ENCODE measurements at regions not wholly inside any gene's neighbourhood (a gene's known extent, or its start where the extent isn't known, plus 50 kb on each side); places are given as distances from the start of the nearest gene placed in this dataset.
A peak's percentile ranks its signal among the peaks of the same experiment; 100 is the strongest.

DNA sequence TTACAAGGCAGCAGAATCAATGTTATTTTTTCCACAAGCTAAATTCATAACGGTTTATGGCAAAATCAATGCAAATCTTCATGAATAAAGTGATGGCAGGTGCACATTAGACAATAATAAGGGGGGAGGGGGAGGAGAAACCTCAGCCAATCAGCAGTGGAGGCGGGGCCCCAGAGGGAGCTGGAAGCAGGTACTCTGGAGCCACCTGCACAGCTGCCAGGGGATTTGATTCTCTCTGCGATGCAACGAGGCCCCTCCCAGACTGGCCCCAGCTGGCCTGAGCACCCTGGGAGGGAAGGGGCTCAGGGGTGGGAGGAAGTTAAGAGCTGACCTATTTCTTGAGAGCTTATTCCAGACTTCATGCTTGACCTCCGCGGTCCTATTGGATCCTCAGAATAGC lies 127.8 kb upstream of the IGSF21 start:
- no peak for DNase-seq (ENCODE audit: low read depth, low spot score)
- H3K9me3 ChIP-seq (ENCODE audit: low read depth, low read length): no peaks in the 10 kb centered on the region
- no peaks in the 10 kb centered on the region for H3K36me3 ChIP-seq (ENCODE audit: insufficient read depth, low read length)
- H3K27ac ChIP-seq: no peak overlapping the region
- H3K9ac ChIP-seq (ENCODE audit: insufficient read length): no peak overlapping the region
- no peak overlapping the region for H3K4me3 ChIP-seq
- TF ChIP-seq POLR2AphosphoS5 (IDR thresholded peaks at IDR 0.05; ENCODE audit: borderline replicate concordance, low read depth, low read length) (no peak), FOXP2 (optimal IDR thresholded peaks at IDR 0.05; ENCODE audit: control extremely low read depth, extremely low read length, insufficient read depth) (no peak), EZH2 (IDR thresholded peaks at IDR 0.05) (no peak)

DNA sequence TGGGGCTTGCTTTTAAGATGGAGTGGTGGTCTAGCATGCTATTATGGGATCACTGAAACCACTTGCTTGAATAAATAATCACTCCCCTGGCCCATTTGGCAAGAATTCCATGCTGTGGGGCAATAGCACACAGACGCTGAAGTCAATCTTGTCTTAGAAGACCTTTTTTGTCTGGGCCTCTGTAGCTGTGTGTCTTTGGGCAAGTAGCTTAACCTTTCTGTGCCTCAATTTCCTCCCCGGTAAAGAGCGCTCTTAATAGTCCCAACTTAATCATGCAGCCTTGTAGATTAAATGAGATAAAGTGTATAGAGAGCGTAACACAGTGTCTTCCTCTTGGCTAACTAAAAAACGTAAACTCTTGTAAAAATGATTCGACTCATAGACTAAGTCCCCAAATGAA lies 125.4 kb upstream of the IGSF21 start:
- DNase-seq (ENCODE audit: low read depth, low spot score): no peak
- H3K9me3 ChIP-seq (ENCODE audit: low read depth, low read length): no peaks in the 10 kb centered on the region
- no peak overlapping the region for H3K27ac ChIP-seq
- no peaks in the 10 kb centered on the region for H3K36me3 ChIP-seq (ENCODE audit: insufficient read depth, low read length)
- no peak overlapping the region for H3K4me3 ChIP-seq
- TF ChIP-seq EZH2 (IDR thresholded peaks at IDR 0.05) (no peak), FOXP2 (optimal IDR thresholded peaks at IDR 0.05; ENCODE audit: control extremely low read depth, extremely low read length, insufficient read depth) (no peak), POLR2AphosphoS5 (IDR thresholded peaks at IDR 0.05; ENCODE audit: borderline replicate concordance, low read depth, low read length) (no peak)
- H3K9ac ChIP-seq (ENCODE audit: insufficient read length): no peak overlapping the region

DNA sequence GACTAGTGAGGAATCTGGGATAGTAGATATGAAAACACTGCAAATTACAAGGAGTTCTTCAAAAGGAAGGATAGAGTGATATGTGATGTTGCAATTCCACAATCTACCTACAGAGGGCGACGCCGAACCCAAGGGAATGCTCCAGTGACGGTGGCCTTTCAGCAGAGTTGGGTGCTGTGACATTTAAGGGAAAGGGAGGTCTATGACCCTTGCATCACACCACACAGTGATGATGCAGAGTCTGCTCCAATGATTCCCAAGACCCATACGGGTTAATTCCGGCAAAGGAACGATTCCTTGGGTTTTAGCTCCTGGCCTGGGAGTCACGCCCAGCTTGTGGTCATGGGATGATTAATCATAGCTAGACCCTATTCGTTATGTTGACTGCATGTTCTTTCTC lies 123.0 kb upstream of the IGSF21 start:
- Histone ChIP-seq H3K36me3 (ENCODE audit: insufficient read depth, low read length) (no peaks in the 10 kb centered on the region), H3K9me3 (ENCODE audit: low read depth, low read length) (no peaks in the 10 kb centered on the region), H3K9ac (ENCODE audit: insufficient read length) (no peak overlapping the region), H3K27ac (no peak overlapping the region), H3K4me3 (no peak overlapping the region)
- DNase-seq (ENCODE audit: low read depth, low spot score): peak; percentile 12
- no peak for TF ChIP-seq EZH2 (IDR thresholded peaks at IDR 0.05)
- no peak for TF ChIP-seq FOXP2 (optimal IDR thresholded peaks at IDR 0.05; ENCODE audit: control extremely low read depth, extremely low read length, insufficient read depth)
- TF ChIP-seq POLR2AphosphoS5 (IDR thresholded peaks at IDR 0.05; ENCODE audit: borderline replicate concordance, low read depth, low read length): no peak

DNA sequence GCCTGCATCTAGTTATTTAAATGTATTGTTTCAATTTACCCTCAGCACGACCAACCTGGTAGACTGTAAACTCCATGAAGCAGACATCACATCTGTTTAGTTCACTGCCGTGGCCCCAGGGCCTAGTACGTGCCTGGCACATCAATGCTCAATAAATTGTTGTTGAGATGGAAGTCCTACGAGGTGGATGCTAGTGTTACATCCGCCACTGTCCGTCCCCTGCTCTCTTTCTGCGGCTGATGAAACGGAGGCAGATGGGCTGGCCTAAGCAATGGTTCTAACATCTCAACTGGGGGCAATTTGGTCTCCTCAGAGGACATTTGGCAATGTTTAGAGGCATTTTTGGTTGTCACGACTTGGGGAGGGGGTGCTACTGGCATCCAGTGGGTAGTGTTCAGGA lies 121.4 kb upstream of the IGSF21 start:
- no peak overlapping the region for H3K4me3 ChIP-seq
- H3K9me3 ChIP-seq (ENCODE audit: low read depth, low read length): no peaks in the 10 kb centered on the region
- no peaks in the 10 kb centered on the region for H3K36me3 ChIP-seq (ENCODE audit: insufficient read depth, low read length)
- no peak for TF ChIP-seq FOXP2 (optimal IDR thresholded peaks at IDR 0.05; ENCODE audit: control extremely low read depth, extremely low read length, insufficient read depth)
- TF ChIP-seq POLR2AphosphoS5 (IDR thresholded peaks at IDR 0.05; ENCODE audit: borderline replicate concordance, low read depth, low read length): no peak
- TF ChIP-seq EZH2 (IDR thresholded peaks at IDR 0.05): no peak
- no peak overlapping the region for H3K27ac ChIP-seq
- no peak overlapping the region for H3K9ac ChIP-seq (ENCODE audit: insufficient read length)
- no peak for DNase-seq (ENCODE audit: low read depth, low spot score)

DNA sequence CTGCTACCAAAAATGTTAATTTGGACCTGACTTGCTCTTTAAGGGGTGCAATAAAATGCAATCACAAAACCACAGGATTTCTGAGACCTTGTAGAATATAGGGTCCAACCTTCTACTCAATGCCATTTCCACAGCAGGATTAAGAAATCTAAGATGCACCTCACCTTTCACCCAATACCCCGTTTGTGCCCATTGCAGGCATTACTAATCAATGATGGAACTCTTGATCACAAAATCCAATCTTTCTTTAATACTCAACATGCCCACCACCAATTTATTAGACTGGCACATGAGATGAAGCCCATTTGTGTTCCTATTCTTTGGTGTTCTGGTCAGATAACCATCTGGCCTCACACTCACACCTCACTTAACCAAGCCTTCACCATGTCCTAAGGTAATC lies 117.2 kb upstream of the IGSF21 start:
- H3K36me3 ChIP-seq (ENCODE audit: insufficient read depth, low read length): no peaks in the 10 kb centered on the region
- H3K9me3 ChIP-seq (ENCODE audit: low read depth, low read length): no peaks in the 10 kb centered on the region
- TF ChIP-seq EZH2 (IDR thresholded peaks at IDR 0.05): no peak
- no peak for TF ChIP-seq FOXP2 (optimal IDR thresholded peaks at IDR 0.05; ENCODE audit: control extremely low read depth, extremely low read length, insufficient read depth)
- no peak for TF ChIP-seq POLR2AphosphoS5 (IDR thresholded peaks at IDR 0.05; ENCODE audit: borderline replicate concordance, low read depth, low read length)
- no peak overlapping the region for H3K27ac ChIP-seq
- DNase-seq (ENCODE audit: low read depth, low spot score): no peak
- H3K4me3 ChIP-seq: no peak overlapping the region
- H3K9ac ChIP-seq (ENCODE audit: insufficient read length): no peak overlapping the region

DNA sequence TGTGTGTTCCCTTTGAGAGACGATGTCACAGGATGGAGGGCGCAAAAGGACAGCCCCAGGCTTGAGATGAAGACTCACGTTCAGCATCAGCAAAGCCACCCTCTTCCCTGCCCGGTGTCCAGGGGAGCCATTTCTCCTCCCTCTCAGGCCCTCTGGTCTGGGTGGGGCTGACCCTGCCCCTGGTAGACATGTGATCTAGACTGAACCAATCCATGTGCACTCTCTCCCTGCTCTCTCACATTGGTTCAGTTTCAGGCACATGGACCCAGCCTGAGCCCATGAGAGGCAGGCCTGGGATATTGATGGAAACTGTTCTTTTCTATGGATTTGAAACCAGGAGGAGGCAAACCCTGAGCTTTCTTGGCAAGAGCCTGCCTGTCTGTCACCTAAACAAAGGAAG lies 115.6 kb upstream of the IGSF21 start:
- Histone ChIP-seq H3K9me3 (ENCODE audit: low read depth, low read length) (no peaks in the 10 kb centered on the region), H3K4me3 (no peak overlapping the region), H3K27ac (no peak overlapping the region), H3K9ac (ENCODE audit: insufficient read length) (no peak overlapping the region), H3K36me3 (ENCODE audit: insufficient read depth, low read length) (no peaks in the 10 kb centered on the region)
- TF ChIP-seq FOXP2 (optimal IDR thresholded peaks at IDR 0.05; ENCODE audit: control extremely low read depth, extremely low read length, insufficient read depth) (no peak), POLR2AphosphoS5 (IDR thresholded peaks at IDR 0.05; ENCODE audit: borderline replicate concordance, low read depth, low read length) (no peak), EZH2 (IDR thresholded peaks at IDR 0.05) (no peak)
- DNase-seq (ENCODE audit: low read depth, low spot score): no peak

DNA sequence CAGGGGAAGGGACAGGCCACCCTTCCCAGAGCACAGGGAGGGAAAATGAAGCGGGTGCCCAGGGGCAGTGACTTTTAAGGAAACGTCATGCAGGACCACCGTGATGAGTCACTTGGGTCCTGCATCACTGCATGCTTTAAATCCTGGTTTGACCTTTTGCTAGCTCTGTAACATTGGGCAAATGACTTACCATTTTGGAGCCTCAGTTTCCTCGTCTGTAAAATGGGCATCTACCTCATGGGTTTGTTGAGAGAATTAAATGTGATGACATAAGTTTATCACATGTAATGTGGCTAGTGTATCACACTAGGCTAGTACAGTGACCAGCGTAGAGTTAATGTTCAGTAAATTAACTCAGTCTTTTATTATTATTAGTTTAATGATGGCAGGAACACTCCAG lies 114.8 kb upstream of the IGSF21 start:
- Histone ChIP-seq H3K27ac (no peak overlapping the region), H3K36me3 (ENCODE audit: insufficient read depth, low read length) (no peaks in the 10 kb centered on the region), H3K9me3 (ENCODE audit: low read depth, low read length) (no peaks in the 10 kb centered on the region), H3K9ac (ENCODE audit: insufficient read length) (no peak overlapping the region), H3K4me3 (no peak overlapping the region)
- DNase-seq (ENCODE audit: low read depth, low spot score): no peak
- TF ChIP-seq POLR2AphosphoS5 (IDR thresholded peaks at IDR 0.05; ENCODE audit: borderline replicate concordance, low read depth, low read length) (no peak), FOXP2 (optimal IDR thresholded peaks at IDR 0.05; ENCODE audit: control extremely low read depth, extremely low read length, insufficient read depth) (no peak), EZH2 (IDR thresholded peaks at IDR 0.05) (no peak)

DNA sequence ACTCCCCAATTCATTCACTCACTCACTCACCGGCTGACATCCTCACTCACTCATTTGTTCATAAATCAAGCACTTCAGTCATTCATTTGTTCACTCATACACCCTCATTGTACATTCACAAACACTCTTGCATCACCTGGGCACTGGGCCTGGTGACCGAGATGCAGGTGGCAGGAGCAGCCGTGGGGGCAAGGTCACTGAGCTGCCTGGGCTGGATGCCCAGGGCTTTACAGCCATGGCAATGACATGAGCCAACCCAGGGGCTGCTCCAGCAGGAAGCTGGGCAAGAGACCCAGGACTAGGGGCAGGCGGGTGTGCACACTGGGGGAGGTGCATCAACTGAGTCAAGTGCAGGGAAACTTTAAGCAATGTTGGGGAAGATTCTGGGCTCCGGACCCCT lies 113.6 kb upstream of the IGSF21 start:
- no peak for TF ChIP-seq POLR2AphosphoS5 (IDR thresholded peaks at IDR 0.05; ENCODE audit: borderline replicate concordance, low read depth, low read length)
- no peak for TF ChIP-seq EZH2 (IDR thresholded peaks at IDR 0.05)
- no peak for TF ChIP-seq FOXP2 (optimal IDR thresholded peaks at IDR 0.05; ENCODE audit: control extremely low read depth, extremely low read length, insufficient read depth)
- H3K36me3 ChIP-seq (ENCODE audit: insufficient read depth, low read length): no peaks in the 10 kb centered on the region
- no peak overlapping the region for H3K4me3 ChIP-seq
- H3K9me3 ChIP-seq (ENCODE audit: low read depth, low read length): no peaks in the 10 kb centered on the region
- no peak overlapping the region for H3K9ac ChIP-seq (ENCODE audit: insufficient read length)
- DNase-seq (ENCODE audit: low read depth, low spot score): no peak
- H3K27ac ChIP-seq: no peak overlapping the region

DNA sequence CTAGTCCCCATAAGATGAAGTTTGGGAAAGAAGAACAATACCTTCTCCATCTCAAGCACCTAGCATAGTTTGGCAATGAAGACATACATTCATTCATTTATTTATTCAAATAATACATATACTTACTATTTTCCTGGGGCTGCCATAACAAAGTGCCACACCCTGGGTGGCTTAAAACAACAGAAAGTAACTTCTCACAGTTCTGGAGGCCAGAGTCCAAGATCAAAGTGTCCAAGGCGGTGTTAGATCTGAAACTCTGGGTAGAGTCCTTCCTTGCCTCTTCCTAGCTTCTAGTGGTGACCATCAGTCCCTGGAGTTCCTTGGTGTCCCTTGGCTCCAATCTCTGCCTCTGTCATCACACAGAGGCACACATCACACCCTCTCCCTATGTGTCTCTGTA lies 112.1 kb upstream of the IGSF21 start:
- Histone ChIP-seq H3K36me3 (ENCODE audit: insufficient read depth, low read length) (no peaks in the 10 kb centered on the region), H3K4me3 (no peak overlapping the region), H3K9me3 (ENCODE audit: low read depth, low read length) (no peaks in the 10 kb centered on the region), H3K27ac (no peak overlapping the region), H3K9ac (ENCODE audit: insufficient read length) (no peak overlapping the region)
- no peak for DNase-seq (ENCODE audit: low read depth, low spot score)
- TF ChIP-seq FOXP2 (optimal IDR thresholded peaks at IDR 0.05; ENCODE audit: control extremely low read depth, extremely low read length, insufficient read depth) (no peak), EZH2 (IDR thresholded peaks at IDR 0.05) (no peak), POLR2AphosphoS5 (IDR thresholded peaks at IDR 0.05; ENCODE audit: borderline replicate concordance, low read depth, low read length) (no peak)
